Suprapubic skin (tissue), 4 donors: ENCODE measurements at regions not wholly inside any gene's neighbourhood (a gene's known extent, or its start where the extent isn't known, plus 50 kb on each side); places are given as distances from the start of the nearest gene placed in this dataset.

Experiments
- DNase-seq, 2 donors: peaks; one replicate each; pipeline ENCODE4 v3.0.0-alpha.2; 2019; ENCODE audit warnings: low spot score in 2 of 2
- H3K27ac ChIP-seq: fragments of 200-600 bp; sonication (generic); one replicate; pipeline ENCODE4 v1.5.1; 2019
- H3K27me3 ChIP-seq: fragments of 200-600 bp; sonication (generic); one replicate; pipeline ENCODE4 v1.5.1; 2019
- H3K36me3 ChIP-seq: fragments of 200-600 bp; sonication (generic); one replicate; pipeline ENCODE4 v1.5.1; 2019
- H3K4me1 ChIP-seq: fragments of 200-600 bp; sonication (generic); one replicate; pipeline ENCODE4 v1.5.1; 2019
- H3K4me3 ChIP-seq: fragments of 200-600 bp; sonication (generic); one replicate; pipeline ENCODE4 v1.5.1; 2019; ENCODE audit warnings: mild to moderate bottlenecking
- H3K9me3 ChIP-seq: fragments of 200-600 bp; sonication (generic); one replicate; pipeline ENCODE4 v1.5.1; 2019
- CTCF ChIP-seq, 2 donors: fragments of 200-600 bp in 1 of 2; fragments of 450-650 bp in 1 of 2; sonication (generic) in 1 of 2; IDR thresholded peaks; one replicate each; pipeline ENCODE4 v1.5.1; 2016 to 2019; ENCODE audit warnings: antibody characterized with exemption in 2 of 2, mild to moderate bottlenecking in 1 of 2, moderate library complexity in 1 of 2
- EP300 ChIP-seq: sonication (generic); formaldehyde crosslinking; IDR thresholded peaks from one replicate; pipeline ENCODE4 v1.6.1; 2017; ENCODE audit warnings: antibody characterized with exemption
- POLR2A ChIP-seq, 2 donors: fragments of 450-650 bp; IDR thresholded peaks; one replicate each; pipeline ENCODE4 v1.6.1; 2017; ENCODE audit warnings: antibody characterized with exemption in 2 of 2, mild to moderate bottlenecking in 2 of 2, moderate library complexity in 2 of 2
- POLR2AphosphoS5 ChIP-seq, 3 donors: sonication (generic); formaldehyde crosslinking; IDR thresholded peaks; one replicate each; pipeline ENCODE4 v1.6.1; 2017; ENCODE audit warnings: antibody characterized with exemption in 3 of 3
- WGBS: methylation state at CpG from one replicate; pipeline ENCODE4 v1.1.5; 2018; 5-methylcytosine and 5-hydroxymethylcytosine counted together

DNA sequence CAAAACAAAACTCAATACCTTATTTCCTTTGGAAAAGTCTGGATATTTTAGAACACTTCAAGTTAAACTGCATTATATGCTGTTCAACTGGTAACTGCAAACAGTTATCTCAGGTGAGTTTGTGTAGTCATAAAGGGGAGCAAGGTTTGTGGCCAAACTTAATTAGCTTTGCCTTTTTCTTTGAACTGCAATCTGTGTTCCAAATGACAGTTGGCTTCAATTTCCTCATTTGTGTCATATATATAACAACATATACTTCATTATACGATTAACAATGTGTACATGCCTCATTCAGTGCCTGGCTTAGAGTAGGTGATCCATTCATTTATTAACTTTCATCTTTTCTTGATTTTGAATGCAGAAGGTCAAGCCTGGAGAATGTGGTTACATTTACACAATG lies 55.8 kb downstream of the KCNE4 start:
- DNase-seq: no peak
- 62% methylated on average over 1 of the region's 1 CpG for WGBS
- Histone ChIP-seq H3K4me3 (no peak overlapping the region), H3K4me1 (no peaks in the 10 kb centered on the region), H3K27ac (no peak overlapping the region), H3K36me3 (no peaks in the 10 kb centered on the region), H3K27me3 (no peaks in the 10 kb centered on the region), H3K9me3 (no peaks in the 10 kb centered on the region)
- TF ChIP-seq POLR2AphosphoS5 (IDR thresholded peaks at IDR 0.05) (no peak), POLR2A (IDR thresholded peaks at IDR 0.05) (no peak), CTCF (IDR thresholded peaks at IDR 0.05) (no peak), EP300 (no peak)

DNA sequence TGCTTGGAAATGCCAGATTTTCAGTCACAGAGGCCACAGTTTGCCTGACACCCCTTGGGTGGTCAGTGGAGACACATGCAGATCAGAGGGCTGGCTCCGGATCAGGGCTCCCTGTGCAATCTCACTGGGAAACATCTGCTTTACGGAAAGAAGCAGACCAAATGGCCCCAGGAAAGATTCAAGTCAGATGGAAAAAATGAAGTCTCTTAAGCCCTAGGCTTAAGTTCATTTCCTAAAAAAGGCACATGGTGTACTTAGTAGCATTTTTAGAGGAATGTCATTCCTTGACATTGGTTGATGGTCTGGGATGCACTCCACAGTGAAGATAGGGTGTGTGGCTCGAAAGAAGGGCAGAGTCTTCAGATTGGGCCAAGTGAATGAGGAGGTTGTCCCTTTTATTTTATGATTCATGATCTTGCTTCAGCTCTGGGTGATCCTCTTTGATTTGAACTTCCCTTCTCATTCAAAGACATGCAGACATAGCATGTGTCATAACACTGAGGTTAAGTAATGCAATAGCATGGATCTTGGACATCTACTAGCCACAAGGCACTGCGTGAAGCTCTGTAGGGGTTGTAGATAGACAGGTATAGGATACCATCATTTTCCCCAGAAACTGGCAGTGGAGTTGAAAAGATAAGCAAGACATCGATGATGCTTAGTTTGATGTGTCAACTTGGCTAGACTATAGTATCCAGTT lies 56.5 kb downstream of the KCNE4 start:
- no peaks in the 10 kb centered on the region for H3K36me3 ChIP-seq
- TF ChIP-seq EP300 (no peak), CTCF (IDR thresholded peaks at IDR 0.05) (no peak), POLR2AphosphoS5 (IDR thresholded peaks at IDR 0.05) (no peak), POLR2A (IDR thresholded peaks at IDR 0.05) (no peak)
- DNase-seq: no peak
- H3K27me3 ChIP-seq: no peaks in the 10 kb centered on the region
- WGBS: 42% methylated on average over 5 of the region's 5 CpGs
- H3K4me1 ChIP-seq: no peaks in the 10 kb centered on the region
- no peak overlapping the region for H3K27ac ChIP-seq
- H3K4me3 ChIP-seq: no peak overlapping the region
- no peaks in the 10 kb centered on the region for H3K9me3 ChIP-seq

DNA sequence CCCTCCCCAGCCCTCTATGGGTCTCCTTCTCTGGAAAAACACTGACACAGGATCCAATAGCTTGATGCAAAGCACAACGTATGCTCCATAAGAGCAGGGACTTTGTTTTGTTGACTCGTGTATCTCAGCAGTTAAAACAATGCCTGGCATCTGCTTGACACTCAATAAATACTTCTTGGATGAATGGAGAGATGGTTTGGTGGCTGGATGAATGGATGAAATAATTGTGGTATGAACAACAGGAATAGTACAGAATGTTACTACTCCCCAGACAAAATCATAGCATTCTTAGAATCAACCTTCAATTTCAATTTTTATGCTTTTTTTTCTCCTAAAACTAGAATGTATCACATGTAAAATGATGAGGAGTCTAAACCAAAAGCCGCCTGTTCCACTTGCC lies 57.4 kb downstream of the KCNE4 start:
- no peaks in the 10 kb centered on the region for H3K9me3 ChIP-seq
- H3K4me3 ChIP-seq: no peak overlapping the region
- no peak overlapping the region for H3K27ac ChIP-seq
- no peak for TF ChIP-seq EP300
- TF ChIP-seq POLR2A (IDR thresholded peaks at IDR 0.05): no peak
- TF ChIP-seq CTCF (IDR thresholded peaks at IDR 0.05): no peak
- TF ChIP-seq POLR2AphosphoS5 (IDR thresholded peaks at IDR 0.05): no peak
- no peaks in the 10 kb centered on the region for H3K4me1 ChIP-seq
- no peak for DNase-seq
- WGBS: 50% methylated on average over 3 of the region's 3 CpGs
- no peaks in the 10 kb centered on the region for H3K36me3 ChIP-seq
- H3K27me3 ChIP-seq: no peaks in the 10 kb centered on the region

DNA sequence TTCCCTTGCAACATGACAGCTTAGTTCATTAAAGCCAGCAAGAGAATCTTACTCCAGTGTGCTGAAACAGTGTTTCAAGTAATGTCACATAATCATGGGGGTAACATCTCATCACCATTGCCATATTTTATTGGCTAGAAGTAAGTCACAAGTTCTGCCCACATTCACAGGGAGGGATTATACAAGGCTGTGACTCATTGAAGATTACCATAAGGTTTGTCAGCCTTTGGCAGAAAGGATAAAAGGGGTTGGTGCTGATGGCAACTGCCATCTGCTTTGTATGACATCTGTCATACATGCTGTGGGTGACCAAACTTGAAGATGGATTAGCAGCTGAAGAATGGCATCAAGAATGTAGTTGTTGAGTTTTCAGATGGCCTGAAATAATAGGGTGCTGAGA lies 61.2 kb downstream of the KCNE4 start:
- Histone ChIP-seq H3K9me3 (no peaks in the 10 kb centered on the region), H3K4me3 (no peak overlapping the region)
- DNase-seq: no peak

GRCh38 chr2:223114170-223114569 lies 62.2 kb downstream of the KCNE4 start:
- no peak overlapping the region for H3K27ac ChIP-seq
- no peaks in the 10 kb centered on the region for H3K9me3 ChIP-seq
- no peaks in the 10 kb centered on the region for H3K36me3 ChIP-seq
- WGBS: 82% methylated on average over 3 of the region's 3 CpGs
- H3K4me1 ChIP-seq: no peaks in the 10 kb centered on the region
- no peak overlapping the region for H3K4me3 ChIP-seq
- no peaks in the 10 kb centered on the region for H3K27me3 ChIP-seq
- TF ChIP-seq CTCF (IDR thresholded peaks at IDR 0.05) (no peak), POLR2A (IDR thresholded peaks at IDR 0.05) (no peak), EP300 (no peak), POLR2AphosphoS5 (IDR thresholded peaks at IDR 0.05) (no peak)
- DNase-seq: no peak

More for the DNA sequence above, 61.2 kb downstream of the KCNE4 start:
- Histone ChIP-seq H3K4me1 (no peaks in the 10 kb centered on the region), H3K27me3 (no peaks in the 10 kb centered on the region), H3K36me3 (no peaks in the 10 kb centered on the region), H3K27ac (no peak overlapping the region)
- TF ChIP-seq POLR2A (IDR thresholded peaks at IDR 0.05): no peak
- no peak for TF ChIP-seq POLR2AphosphoS5 (IDR thresholded peaks at IDR 0.05)
- no peak for TF ChIP-seq EP300
- no peak for TF ChIP-seq CTCF (IDR thresholded peaks at IDR 0.05)
